ENCODE measurements at regions not wholly inside any gene's neighbourhood (a gene's known extent, or its start where the extent isn't known, plus 50 kb on each side); places are given as distances from the start of the nearest gene placed in this dataset.

GRCh38 chr4:34767407-34767806 is 1476.9 kb downstream of the ARAP2 start:
- ChIA-PET CTCF (no interaction called here), POLR2A (no interaction called here)

- ChIA-PET CTCF (no interaction called here), POLR2A (no interaction called here)
Observed at GRCh38 chr4:34771632-34772031, 1472.7 kb downstream of the ARAP2 start.

- CTCF ChIA-PET = no interaction called here
Observed at GRCh38 chr4:34790131-34790530, 1454.2 kb downstream of the ARAP2 start.

GRCh38 chr4:34791209-34791608 is 1453.1 kb downstream of the ARAP2 start:
- ChIA-PET POLR2A (no interaction called here), CTCF (interaction anchor here (0.6 kb wide), 1 partner anchor 184 kb away, joined by 4 read pairs; no protein-coding TSS in a partner anchor)

More at GRCh38 chr4:34790131-34790530, 1454.2 kb downstream of the ARAP2 start:
- POLR2A ChIA-PET = no interaction called here

- ChIA-PET CTCF (no interaction called here), POLR2A (no interaction called here)
Observed at GRCh38 chr4:34800953-34801352, 1443.4 kb downstream of the ARAP2 start.

- CTCF ChIA-PET = no interaction called here
- POLR2A ChIA-PET = no interaction called here
Observed at GRCh38 chr4:34814266-34814665, 1430.0 kb downstream of the ARAP2 start.

- POLR2A ChIA-PET = no interaction called here
- CTCF ChIA-PET = no interaction called here
Observed at GRCh38 chr4:34824515-34824914, 1419.8 kb downstream of the ARAP2 start.

- ChIA-PET CTCF (no interaction called here), POLR2A (no interaction called here)
Observed at GRCh38 chr4:34826660-34827059, 1417.7 kb downstream of the ARAP2 start.

- POLR2A ChIA-PET = no interaction called here
- CTCF ChIA-PET = no interaction called here
Observed at GRCh38 chr4:34845926-34846325, 1398.4 kb downstream of the ARAP2 start.

- POLR2A ChIA-PET = no interaction called here
- CTCF ChIA-PET = no interaction called here
Observed at GRCh38 chr4:34850421-34850820, 1393.9 kb downstream of the ARAP2 start.

- POLR2A ChIA-PET = no interaction called here
- CTCF ChIA-PET = no interaction called here
Observed at GRCh38 chr4:34850968-34851367, 1393.3 kb downstream of the ARAP2 start.

- ChIA-PET CTCF (no interaction called here), POLR2A (no interaction called here)
Observed at GRCh38 chr4:34851411-34851810, 1392.9 kb downstream of the ARAP2 start.

- CTCF ChIA-PET = no interaction called here
- POLR2A ChIA-PET = no interaction called here
Observed at GRCh38 chr4:34854451-34854850, 1389.9 kb downstream of the ARAP2 start.

GRCh38 chr4:34861666-34862065 is 1382.6 kb downstream of the ARAP2 start:
- ChIA-PET POLR2A (no interaction called here), CTCF (no interaction called here)

GRCh38 chr4:34878961-34879360 is 1365.4 kb downstream of the ARAP2 start:
- ChIA-PET CTCF (no interaction called here), POLR2A (no interaction called here)

- ChIA-PET CTCF (no interaction called here), POLR2A (no interaction called here)
Observed at GRCh38 chr4:34880246-34880645, 1364.1 kb downstream of the ARAP2 start.

- CTCF ChIA-PET = no interaction called here
- POLR2A ChIA-PET = no interaction called here
Observed at GRCh38 chr4:34891892-34892291, 1352.4 kb downstream of the ARAP2 start.

GRCh38 chr4:34893382-34893781 is 1350.9 kb downstream of the ARAP2 start:
- POLR2A ChIA-PET = no interaction called here
- CTCF ChIA-PET = no interaction called here

- ChIA-PET POLR2A (no interaction called here), CTCF (no interaction called here)
Observed at GRCh38 chr4:34920032-34920431, 1324.3 kb downstream of the ARAP2 start.

GRCh38 chr4:34921391-34921790 is 1322.9 kb downstream of the ARAP2 start:
- ChIA-PET POLR2A (no interaction called here), CTCF (no interaction called here)

- ChIA-PET CTCF (no interaction called here), POLR2A (no interaction called here)
Observed at GRCh38 chr4:34922325-34922724, 1322.0 kb downstream of the ARAP2 start.

GRCh38 chr4:34932591-34932990 is 1311.7 kb downstream of the ARAP2 start:
- ChIA-PET POLR2A (no interaction called here), CTCF (no interaction called here)

- ChIA-PET POLR2A (no interaction called here), CTCF (no interaction called here)
Observed at GRCh38 chr4:34935739-34936138, 1308.6 kb downstream of the ARAP2 start.

Data from activated CD8-positive, alpha-beta memory T cell treated with anti-CD3 and anti-CD28 coated beads for 36 hours (primary cell).